Small intestine (tissue), 7 donors: ENCODE measurements at regions not wholly inside any gene's neighbourhood (a gene's known extent, or its start where the extent isn't known, plus 50 kb on each side); places are given as distances from the start of the nearest gene placed in this dataset.

Source experiments
- DNase-seq, 2 donors: peaks; one replicate each; pipeline versions ENCODE4 v3.0.0 to v3.0.0-alpha.2; 2013
- FAIRE-seq: peaks from 2 replicates; lab custom pipeline; 2012; peaks lifted over from hg19 to GRCh38; lab: Jason Lieb, UNC
- H3K27ac ChIP-seq, 3 donors: one replicate each; pipeline ENCODE4 v1.5.1; 2013; ENCODE audit warnings: low read length in 2 of 3, mild to moderate bottlenecking in 2 of 3, control low read depth in 1 of 3, inconsistent platforms in 1 of 3, low read depth in 1 of 3, moderate library complexity in 1 of 3
- H3K27me3 ChIP-seq, 3 donors: one replicate each; pipeline ENCODE4 v1.6.1; 2013; ENCODE audit warnings: low read length in 3 of 3, inconsistent platforms in 1 of 3; ENCODE audit not compliant: control insufficient read depth in 3 of 3, insufficient read depth in 3 of 3
- H3K36me3 ChIP-seq, 3 donors: one replicate each; pipeline ENCODE4 v1.6.1; 2013; ENCODE audit warnings: low read length in 3 of 3, inconsistent platforms in 1 of 3, low read depth in 1 of 3, mild to moderate bottlenecking in 1 of 3, moderate library complexity in 1 of 3; ENCODE audit not compliant: control insufficient read depth in 3 of 3, insufficient read depth in 2 of 3
- H3K4me1 ChIP-seq, 3 donors: one replicate each; pipeline ENCODE4 v1.6.1; 2013; ENCODE audit warnings: low read length in 2 of 3, inconsistent platforms in 1 of 3, low read depth in 1 of 3, mild to moderate bottlenecking in 1 of 3, moderate library complexity in 1 of 3; ENCODE audit not compliant: control insufficient read depth in 3 of 3, insufficient read depth in 2 of 3
- H3K4me3 ChIP-seq, 3 donors: one replicate each; pipeline ENCODE4 v1.5.1; 2013; ENCODE audit warnings: low read length in 3 of 3, control low read depth in 1 of 3, inconsistent platforms in 1 of 3, low read depth in 1 of 3, mild to moderate bottlenecking in 1 of 3, moderate library complexity in 1 of 3
- H3K9me3 ChIP-seq, 2 donors: one replicate each; pipeline ENCODE4 v1.6.1; 2013; ENCODE audit warnings: low read depth in 1 of 2, low read length in 1 of 2; ENCODE audit not compliant: control insufficient read depth in 2 of 2, insufficient read depth in 1 of 2
- WGBS, 3 donors: extraction: QIAGEN DNeasy Blood & Tissue Kit; methylation state at CpG; one replicate each; pipeline ENCODE4 v1.1.7; 2013; 5-methylcytosine and 5-hydroxymethylcytosine counted together
- donor health status: healthy with polysubstance abuse.
- donor health status: control.
- donor health status: control.
- donor health status: Bipolar disorder and iron deficiency.
- donor health status: healthy.

DNA sequence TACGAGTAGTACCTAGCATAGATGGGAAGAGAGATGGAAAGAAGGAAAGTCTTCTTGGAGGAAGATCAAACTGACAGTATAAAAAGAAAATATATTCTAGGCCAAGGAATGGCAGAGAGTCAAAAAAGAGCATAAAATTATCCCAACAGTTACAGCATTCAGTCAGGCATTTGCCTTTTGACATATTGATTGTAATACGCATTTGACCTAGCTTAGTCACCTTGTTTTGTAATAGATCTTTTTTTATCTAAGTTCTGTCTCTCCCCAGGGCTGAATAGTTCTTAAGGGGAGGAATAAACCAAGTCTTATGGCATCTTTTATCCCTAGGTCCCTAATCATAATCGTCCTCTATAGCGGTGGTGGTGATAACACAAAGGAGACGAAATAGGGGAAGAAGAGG, 657.3 kb upstream of the PIK3C3 start:
- Histone ChIP-seq H3K9me3 (no peaks in the 10 kb centered on the region), H3K4me3 (no peak overlapping the region), H3K27me3 (no peaks in the 10 kb centered on the region), H3K4me1 (no peaks in the 10 kb centered on the region), H3K36me3 (no peaks in the 10 kb centered on the region), H3K27ac (no peak overlapping the region)
- FAIRE-seq = no peak
- WGBS, 3 donors = 89 to 95% (median 92%) methylated on average over 5 of the region's 5 CpGs
- no peak for DNase-seq

DNA sequence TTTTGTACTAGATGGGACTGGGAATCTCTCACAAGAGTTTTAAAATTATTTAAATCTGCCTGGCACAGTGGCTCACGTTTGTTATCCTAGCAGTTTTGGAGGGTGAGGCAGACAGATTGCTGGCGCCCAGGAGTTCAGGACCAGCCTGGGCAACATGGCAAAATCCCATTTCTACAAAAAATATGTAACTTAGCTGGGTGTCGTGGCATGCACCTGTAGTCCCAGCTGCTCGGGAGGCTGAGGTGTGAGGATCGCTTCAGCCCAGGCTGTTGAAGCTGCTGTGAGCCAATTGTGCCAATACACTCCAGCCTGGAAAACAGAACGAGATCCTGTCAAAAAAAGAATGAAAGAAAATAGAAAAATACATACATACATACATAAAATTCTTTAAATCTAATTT, 685.7 kb upstream of the PIK3C3 start:
- Histone ChIP-seq H3K36me3 (no peaks in the 10 kb centered on the region), H3K4me3 (no peak overlapping the region), H3K27ac (no peak overlapping the region), H3K27me3 (no peaks in the 10 kb centered on the region), H3K4me1 (no peaks in the 10 kb centered on the region), H3K9me3 (no peaks in the 10 kb centered on the region)
- FAIRE-seq (no peak), DNase-seq (no peak)
- 68 to 82% (median 69%) methylated on average over 6 of the region's 6 CpGs for WGBS, 3 donors

GRCh38 chr18:41268271-41268670, 686.8 kb upstream of the PIK3C3 start:
- H3K27me3 ChIP-seq = no peaks in the 10 kb centered on the region
- DNase-seq = no peak
- H3K9me3 ChIP-seq = no peaks in the 10 kb centered on the region
- no peaks in the 10 kb centered on the region for H3K36me3 ChIP-seq
- FAIRE-seq = no peak
- H3K27ac ChIP-seq = no peak overlapping the region
- H3K4me1 ChIP-seq = no peaks in the 10 kb centered on the region
- no peak overlapping the region for H3K4me3 ChIP-seq
- 48 to 67% (median 49%) methylated on average over 2 of the region's 2 CpGs for WGBS, 3 donors

DNA sequence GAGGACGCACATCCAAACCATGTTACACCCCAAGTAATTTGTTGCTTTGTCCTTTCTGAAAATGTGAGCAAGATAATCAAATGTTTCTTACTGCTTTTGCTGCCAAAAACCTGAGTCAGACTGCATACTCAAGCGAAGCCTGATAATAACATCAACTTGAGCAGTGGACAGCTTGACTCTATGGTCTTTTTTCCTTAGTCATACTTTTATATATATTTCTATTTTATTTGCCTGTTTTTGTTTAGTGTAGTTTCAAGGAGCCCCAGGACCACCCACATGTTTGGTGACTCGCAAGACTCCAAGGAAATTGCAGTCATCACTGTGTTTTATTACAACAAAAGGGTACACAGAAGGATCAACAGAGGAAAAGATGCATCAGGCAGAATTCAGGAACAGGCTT, 688.4 kb upstream of the PIK3C3 start:
- Histone ChIP-seq H3K27me3 (no peaks in the 10 kb centered on the region), H3K9me3 (no peaks in the 10 kb centered on the region), H3K4me1 (no peaks in the 10 kb centered on the region), H3K27ac (no peak overlapping the region), H3K4me3 (no peak overlapping the region), H3K36me3 (no peaks in the 10 kb centered on the region)
- no peak for DNase-seq
- no peak for FAIRE-seq
- WGBS, 3 donors = 49 to 62% (median 50%) methylated on average over 3 of the region's 3 CpGs

DNA sequence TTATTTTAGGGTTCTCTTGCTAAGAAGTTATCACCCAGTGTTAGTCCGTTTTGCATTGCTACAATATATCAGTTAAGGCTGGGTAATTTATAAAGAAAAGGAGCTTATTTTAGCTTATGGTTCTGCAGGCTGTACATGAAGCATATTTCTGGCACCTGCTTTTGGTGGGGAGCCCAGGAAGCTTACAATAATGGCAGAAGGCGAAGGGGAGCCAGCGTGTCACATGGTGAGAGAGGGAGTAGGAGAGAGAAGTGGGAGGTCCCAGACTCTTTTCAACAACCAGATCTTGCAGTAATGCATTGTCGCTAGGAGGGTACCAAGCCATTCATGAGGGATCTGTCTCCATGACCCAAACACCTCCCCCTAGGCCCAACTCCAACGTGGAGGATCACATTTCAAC, 688.8 kb upstream of the PIK3C3 start:
- FAIRE-seq = no peak
- H3K27me3 ChIP-seq = no peaks in the 10 kb centered on the region
- no peak for DNase-seq

GRCh38 chr18:41265047-41265446, 690.0 kb upstream of the PIK3C3 start:
- no peaks in the 10 kb centered on the region for H3K9me3 ChIP-seq
- DNase-seq (peak in 1 of 2 donors; percentile 3), FAIRE-seq (no peak)
- H3K27me3 ChIP-seq = no peaks in the 10 kb centered on the region
- no peak overlapping the region for H3K4me3 ChIP-seq
- WGBS, 3 donors = 32 to 45% (median 34%) methylated on average over 2 of the region's 2 CpGs
- H3K36me3 ChIP-seq = no peaks in the 10 kb centered on the region
- no peak overlapping the region for H3K27ac ChIP-seq
- no peaks in the 10 kb centered on the region for H3K4me1 ChIP-seq

More for the DNA sequence above, 688.8 kb upstream of the PIK3C3 start:
- Histone ChIP-seq H3K4me3 (no peak overlapping the region), H3K9me3 (no peaks in the 10 kb centered on the region), H3K27ac (no peak overlapping the region), H3K36me3 (no peaks in the 10 kb centered on the region), H3K4me1 (no peaks in the 10 kb centered on the region)
- 65 to 69% (median 66%) methylated on average over 5 of the region's 5 CpGs for WGBS, 3 donors

GRCh38 chr18:41263956-41264355, 691.1 kb upstream of the PIK3C3 start:
- FAIRE-seq = no peak
- Histone ChIP-seq H3K36me3 (no peaks in the 10 kb centered on the region), H3K4me1 (no peaks in the 10 kb centered on the region), H3K9me3 (no peaks in the 10 kb centered on the region), H3K27ac (no peak overlapping the region), H3K27me3 (no peaks in the 10 kb centered on the region), H3K4me3 (no peak overlapping the region)
- WGBS, 3 donors = 66 to 100% (median 83%) methylated on average over 1 of the region's 1 CpG
- DNase-seq = no peak

DNA sequence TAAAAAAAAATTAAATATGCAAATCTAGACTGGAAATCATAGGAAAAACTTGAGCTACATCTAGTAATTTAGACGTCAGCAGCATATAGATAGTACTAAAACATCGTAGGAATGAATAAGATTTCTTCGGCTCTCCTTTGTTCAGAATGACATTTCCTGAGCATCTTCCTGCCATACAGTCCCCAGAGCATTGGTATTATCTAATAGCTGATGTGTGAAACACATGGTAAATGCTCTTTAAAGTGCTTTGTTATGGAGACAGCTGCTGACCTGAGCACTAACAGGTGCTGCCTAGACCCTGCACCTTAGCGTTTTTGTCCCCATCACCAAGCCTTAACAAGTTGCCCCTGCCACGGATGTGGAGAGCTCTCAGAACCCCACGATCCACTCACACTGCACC, 692.3 kb upstream of the PIK3C3 start:
- FAIRE-seq = no peak

GRCh38 chr18:41244591-41245037, 710.4 kb upstream of the PIK3C3 start:
- Histone ChIP-seq H3K9me3 (no peaks in the 10 kb centered on the region), H3K4me1 (no peaks in the 10 kb centered on the region), H3K27ac (no peak overlapping the region), H3K36me3 (no peaks in the 10 kb centered on the region), H3K27me3 (no peaks in the 10 kb centered on the region), H3K4me3 (no peak overlapping the region)
- FAIRE-seq (no peak), DNase-seq (no peak)
- 78 to 86% (median 83%) methylated on average over 3 of the region's 3 CpGs for WGBS, 3 donors

More for the DNA sequence above, 692.3 kb upstream of the PIK3C3 start:
- no peak overlapping the region for H3K27ac ChIP-seq
- no peaks in the 10 kb centered on the region for H3K4me1 ChIP-seq
- H3K27me3 ChIP-seq = no peaks in the 10 kb centered on the region
- 71 to 88% (median 81%) methylated on average over 6 of the region's 6 CpGs for WGBS, 3 donors
- H3K9me3 ChIP-seq = no peaks in the 10 kb centered on the region
- no peaks in the 10 kb centered on the region for H3K36me3 ChIP-seq
- no peak for DNase-seq
- H3K4me3 ChIP-seq = no peak overlapping the region
